ENCODE measurements at regions not wholly inside any gene's neighbourhood (a gene's known extent, or its start where the extent isn't known, plus 50 kb on each side); places are given as distances from the start of the nearest gene placed in this dataset.

DNA sequence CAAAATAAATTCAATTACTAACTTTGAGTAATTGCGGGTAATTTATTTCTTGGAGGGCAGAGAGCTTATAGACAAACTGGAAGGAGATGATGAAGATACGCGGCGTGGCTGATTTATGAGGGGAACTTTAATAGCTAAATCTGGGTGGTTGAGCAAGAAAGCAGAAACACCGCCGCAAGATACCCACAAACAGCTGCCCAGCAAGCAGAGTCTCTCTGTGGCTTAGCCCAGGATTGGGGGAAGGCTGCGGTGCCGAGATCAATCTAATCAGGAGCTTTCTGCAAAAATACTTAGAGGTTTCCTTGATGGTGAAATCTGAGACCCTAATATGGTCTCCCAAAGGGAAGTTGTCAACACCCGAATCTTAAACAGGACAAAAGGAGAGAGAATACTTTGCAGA lies 94.9 kb upstream of the MGMT start:
- ChIA-PET CTCF (no interaction called here), POLR2A (no interaction called here), RAD21 (ENCODE audit: low non-redundant PET in 1 of 2, low total read pairs in 2 of 2, uncharacterized antibody in 2 of 2, unreplicated experiment in 2 of 2) (no interaction called here)
- H3K9me3 ChIP-seq (ENCODE audit: control insufficient read depth in 1 of 2, insufficient read depth in 1 of 2, low read depth in 1 of 2, low read length in 2 of 2), result peaks cover 3 to 12% of the 10 kb centered on the region in 2 experiments; a peak in 3 of 4 replicates
- H3K27ac ChIP-seq (ENCODE audit: low read depth, low read length), result no peak overlapping the region
- H3K4me2 ChIP-seq (ENCODE audit: low read length), result no peak overlapping the region
- H3K36me3 ChIP-seq (ENCODE audit: control insufficient read depth in 1 of 2, insufficient read depth in 2 of 2, low read length in 2 of 2), result no peaks in the 10 kb centered on the region
- no peak overlapping the region for H3K9ac ChIP-seq (ENCODE audit: low read length)
- no peaks in the 10 kb centered on the region for H3K79me2 ChIP-seq (ENCODE audit: insufficient read depth, low read length)
- H2AFZ ChIP-seq (ENCODE audit: low read depth, low read length, poor library complexity, severe bottlenecking), result no peak overlapping the region
- no TSS peak for BruUV-seq (replicated peaks)
- H3K4me1 ChIP-seq (ENCODE audit: control insufficient read depth in 1 of 2, insufficient read depth in 2 of 2, low read length in 2 of 2), result no peaks in the 10 kb centered on the region
- DNase-seq (ENCODE audit: low read depth, low spot score) (no peak), ATAC-seq (no peak)
- TF ChIP-seq CBX3 (IDR thresholded peaks at IDR 0.05; ENCODE audit: low read depth) (no peak), ZNF274 (IDR thresholded peaks at IDR 0.05; ENCODE audit: low read depth, low read length) (no peak), FOSL1 (IDR thresholded peaks at IDR 0.05; ENCODE audit: low read depth) (no peak), EZH2phosphoT487 (IDR thresholded peaks at IDR 0.05; ENCODE audit: borderline replicate concordance) (no peak), POLR2AphosphoS5 (IDR thresholded peaks at IDR 0.05; ENCODE audit: low read depth, low read length) (no peak), SIN3A (IDR thresholded peaks at IDR 0.05; ENCODE audit: low read depth) (no peak)
- TF ChIP-seq, protein P1, sequence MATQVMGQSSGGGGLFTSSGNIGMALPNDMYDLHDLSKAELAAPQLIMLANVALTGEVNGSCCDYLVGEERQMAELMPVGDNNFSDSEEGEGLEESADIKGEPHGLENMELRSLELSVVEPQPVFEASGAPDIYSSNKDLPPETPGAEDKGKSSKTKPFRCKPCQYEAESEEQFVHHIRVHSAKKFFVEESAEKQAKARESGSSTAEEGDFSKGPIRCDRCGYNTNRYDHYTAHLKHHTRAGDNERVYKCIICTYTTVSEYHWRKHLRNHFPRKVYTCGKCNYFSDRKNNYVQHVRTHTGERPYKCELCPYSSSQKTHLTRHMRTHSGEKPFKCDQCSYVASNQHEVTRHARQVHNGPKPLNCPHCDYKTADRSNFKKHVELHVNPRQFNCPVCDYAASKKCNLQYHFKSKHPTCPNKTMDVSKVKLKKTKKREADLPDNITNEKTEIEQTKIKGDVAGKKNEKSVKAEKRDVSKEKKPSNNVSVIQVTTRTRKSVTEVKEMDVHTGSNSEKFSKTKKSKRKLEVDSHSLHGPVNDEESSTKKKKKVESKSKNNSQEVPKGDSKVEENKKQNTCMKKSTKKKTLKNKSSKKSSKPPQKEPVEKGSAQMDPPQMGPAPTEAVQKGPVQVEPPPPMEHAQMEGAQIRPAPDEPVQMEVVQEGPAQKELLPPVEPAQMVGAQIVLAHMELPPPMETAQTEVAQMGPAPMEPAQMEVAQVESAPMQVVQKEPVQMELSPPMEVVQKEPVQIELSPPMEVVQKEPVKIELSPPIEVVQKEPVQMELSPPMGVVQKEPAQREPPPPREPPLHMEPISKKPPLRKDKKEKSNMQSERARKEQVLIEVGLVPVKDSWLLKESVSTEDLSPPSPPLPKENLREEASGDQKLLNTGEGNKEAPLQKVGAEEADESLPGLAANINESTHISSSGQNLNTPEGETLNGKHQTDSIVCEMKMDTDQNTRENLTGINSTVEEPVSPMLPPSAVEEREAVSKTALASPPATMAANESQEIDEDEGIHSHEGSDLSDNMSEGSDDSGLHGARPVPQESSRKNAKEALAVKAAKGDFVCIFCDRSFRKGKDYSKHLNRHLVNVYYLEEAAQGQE (IDR thresholded peaks at IDR 0.05; ENCODE audit: low read depth), result no peak
- peaks cover 5% of the 10 kb centered on the region; the same call in 1 of the 2 replicates for H3K27me3 ChIP-seq (ENCODE audit: insufficient read depth, low read length)
- H3K9me2 ChIP-seq (ENCODE audit: insufficient read depth), result no peaks in the 10 kb centered on the region
- H4K20me1 ChIP-seq (ENCODE audit: insufficient read depth), result no peaks in the 10 kb centered on the region
- intact Hi-C loops (cut with micrococcal nuclease), result no loop called here
- no peak overlapping the region for H3K4me3 ChIP-seq (replicated peaks in 1 of 2; ENCODE audit: low read depth in 1 of 2, low read length in 2 of 2)

DNA sequence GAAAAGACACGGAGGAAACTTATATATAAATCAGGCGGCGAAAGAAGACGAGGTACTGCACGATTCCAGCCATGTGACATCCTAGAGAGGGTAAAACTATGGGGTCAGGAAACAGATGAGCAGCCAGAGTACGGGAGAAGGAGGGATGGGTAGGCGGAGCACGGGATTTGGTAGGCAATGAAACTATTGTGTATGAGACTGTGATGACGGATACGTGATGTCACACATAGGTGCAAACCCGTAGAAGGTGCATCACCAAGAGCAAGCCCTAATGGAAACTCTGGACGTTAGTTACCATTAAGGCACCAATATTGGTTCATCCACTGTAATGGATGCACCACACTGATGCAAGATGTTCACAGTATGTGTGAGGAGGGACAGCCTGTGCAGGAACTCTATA lies 93.8 kb upstream of the MGMT start:
- Histone ChIP-seq H3K9me2 (ENCODE audit: insufficient read depth) (no peaks in the 10 kb centered on the region), H3K4me3 (replicated peaks in 1 of 2; ENCODE audit: low read depth in 1 of 2, low read length in 2 of 2) (no peak overlapping the region), H3K27me3 (ENCODE audit: insufficient read depth, low read length) (peaks cover 5% of the 10 kb centered on the region; the same call in 1 of the 2 replicates), H2AFZ (ENCODE audit: low read depth, low read length, poor library complexity, severe bottlenecking) (no peak overlapping the region), H3K27ac (ENCODE audit: low read depth, low read length) (no peak overlapping the region), H3K4me1 (ENCODE audit: control insufficient read depth in 1 of 2, insufficient read depth in 2 of 2, low read length in 2 of 2) (no peaks in the 10 kb centered on the region), H3K36me3 (ENCODE audit: control insufficient read depth in 1 of 2, insufficient read depth in 2 of 2, low read length in 2 of 2) (no peaks in the 10 kb centered on the region), H3K9ac (ENCODE audit: low read length) (no peak overlapping the region), H3K79me2 (ENCODE audit: insufficient read depth, low read length) (no peaks in the 10 kb centered on the region), H4K20me1 (ENCODE audit: insufficient read depth) (no peaks in the 10 kb centered on the region), H3K9me3 (ENCODE audit: control insufficient read depth in 1 of 2, insufficient read depth in 1 of 2, low read depth in 1 of 2, low read length in 2 of 2) (peaks cover 3 to 13% of the 10 kb centered on the region in 2 experiments; a peak in 3 of 4 replicates), H3K4me2 (ENCODE audit: low read length) (no peak overlapping the region)
- ChIA-PET RAD21 (ENCODE audit: low non-redundant PET in 1 of 2, low total read pairs in 2 of 2, uncharacterized antibody in 2 of 2, unreplicated experiment in 2 of 2) (no interaction called here), POLR2A (no interaction called here), CTCF (no interaction called here)
- no peak for ATAC-seq
- no peak for TF ChIP-seq RAD21 (IDR thresholded peaks at IDR 0.05; ENCODE audit: low read depth)
- TF ChIP-seq ZFX (IDR thresholded peaks at IDR 0.05), result no peak
- TF ChIP-seq EZH2phosphoT487 (IDR thresholded peaks at IDR 0.05; ENCODE audit: borderline replicate concordance), result no peak
- intact Hi-C loops (cut with micrococcal nuclease), result no loop called here
- no peak for DNase-seq (ENCODE audit: low read depth, low spot score)
- no TSS peak for BruUV-seq (replicated peaks)
